ENCODE measurements at regions not wholly inside any gene's neighbourhood (a gene's known extent, or its start where the extent isn't known, plus 50 kb on each side); places are given as distances from the start of the nearest gene placed in this dataset.

DNA sequence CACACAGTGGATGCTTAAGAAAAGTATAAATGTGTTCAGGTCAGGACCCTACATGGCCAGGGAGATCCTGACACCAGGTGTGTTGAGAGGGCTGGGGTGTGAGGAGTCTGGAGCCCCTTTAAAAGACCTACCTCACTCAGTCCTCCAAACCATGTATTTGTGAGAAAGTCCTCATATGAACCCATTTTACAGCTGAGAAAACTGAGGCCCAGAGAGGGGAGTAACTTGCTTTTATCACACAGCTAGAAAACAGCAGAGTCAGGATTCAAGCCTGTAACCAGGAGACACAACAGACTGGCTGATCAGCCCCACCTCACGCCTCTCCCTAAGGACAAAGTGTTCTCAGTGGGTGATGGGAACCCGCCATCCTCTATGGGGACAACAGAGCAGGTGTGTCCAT is 706.7 kb downstream of the PTPRU start:
- TF ChIP-seq, protein P1, sequence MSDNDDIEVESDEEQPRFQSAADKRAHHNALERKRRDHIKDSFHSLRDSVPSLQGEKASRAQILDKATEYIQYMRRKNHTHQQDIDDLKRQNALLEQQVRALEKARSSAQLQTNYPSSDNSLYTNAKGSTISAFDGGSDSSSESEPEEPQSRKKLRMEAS (IDR thresholded peaks at IDR 0.05), result no peak
- no peak for TF ChIP-seq POLR2AphosphoS5 (IDR thresholded peaks at IDR 0.05; ENCODE audit: low read depth, low read length)
- TF ChIP-seq, protein P2, sequence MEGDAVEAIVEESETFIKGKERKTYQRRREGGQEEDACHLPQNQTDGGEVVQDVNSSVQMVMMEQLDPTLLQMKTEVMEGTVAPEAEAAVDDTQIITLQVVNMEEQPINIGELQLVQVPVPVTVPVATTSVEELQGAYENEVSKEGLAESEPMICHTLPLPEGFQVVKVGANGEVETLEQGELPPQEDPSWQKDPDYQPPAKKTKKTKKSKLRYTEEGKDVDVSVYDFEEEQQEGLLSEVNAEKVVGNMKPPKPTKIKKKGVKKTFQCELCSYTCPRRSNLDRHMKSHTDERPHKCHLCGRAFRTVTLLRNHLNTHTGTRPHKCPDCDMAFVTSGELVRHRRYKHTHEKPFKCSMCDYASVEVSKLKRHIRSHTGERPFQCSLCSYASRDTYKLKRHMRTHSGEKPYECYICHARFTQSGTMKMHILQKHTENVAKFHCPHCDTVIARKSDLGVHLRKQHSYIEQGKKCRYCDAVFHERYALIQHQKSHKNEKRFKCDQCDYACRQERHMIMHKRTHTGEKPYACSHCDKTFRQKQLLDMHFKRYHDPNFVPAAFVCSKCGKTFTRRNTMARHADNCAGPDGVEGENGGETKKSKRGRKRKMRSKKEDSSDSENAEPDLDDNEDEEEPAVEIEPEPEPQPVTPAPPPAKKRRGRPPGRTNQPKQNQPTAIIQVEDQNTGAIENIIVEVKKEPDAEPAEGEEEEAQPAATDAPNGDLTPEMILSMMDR (IDR thresholded peaks at IDR 0.05 in 2 of 3, conservative IDR thresholded peaks at IDR 0.05 in 1 of 3; ENCODE audit: borderline replicate concordance in 1 of 3, insufficient read depth in 1 of 3, low read depth in 2 of 3, low read length in 2 of 3), result no peak
- TF ChIP-seq RAD21 (IDR thresholded peaks at IDR 0.05; ENCODE audit: low read depth), result no peak

All from HCT116 (cell line).